WTC11 (cell line): ENCODE measurements at regions not wholly inside any gene's neighbourhood (a gene's known extent, or its start where the extent isn't known, plus 50 kb on each side); places are given as distances from the start of the nearest gene placed in this dataset.

Experiments used
- ATF1 ChIP-seq: sonication (generic); formaldehyde crosslinking; IDR thresholded peaks from 2 replicates; pipeline ENCODE4 v1.8.1; 2023; ENCODE audit warnings: mild to moderate bottlenecking, moderate library complexity, missing genetic modification reagents
- CREB1 ChIP-seq: sonication (generic); formaldehyde crosslinking; IDR thresholded peaks from 2 replicates; pipeline ENCODE4 v1.8.0; 2023; ENCODE audit warnings: mild to moderate bottlenecking, missing genetic modification reagents
- E2F4 ChIP-seq: sonication (generic); formaldehyde crosslinking; IDR thresholded peaks from 2 replicates; pipeline ENCODE4 v1.8.1; 2022; ENCODE audit warnings: low read depth, mild to moderate bottlenecking, moderate library complexity, missing genetic modification reagents, borderline replicate concordance
- FOXK1 ChIP-seq: sonication (generic); formaldehyde crosslinking; IDR thresholded peaks from 2 replicates; pipeline ENCODE4 v1.8.0; 2022; ENCODE audit warnings: mild to moderate bottlenecking, moderate library complexity, missing genetic modification reagents
- IRF1 ChIP-seq: sonication (generic); formaldehyde crosslinking; IDR thresholded peaks from 2 replicates; pipeline ENCODE4 v1.8.0; 2023; ENCODE audit warnings: missing genetic modification reagents
- MLX ChIP-seq: sonication (generic); formaldehyde crosslinking; IDR thresholded peaks from 2 replicates; pipeline ENCODE4 v1.8.1; 2023; ENCODE audit warnings: mild to moderate bottlenecking, missing genetic modification reagents, moderate library complexity
- NR3C1 ChIP-seq: sonication (generic); formaldehyde crosslinking; conservative IDR thresholded peaks from 2 replicates; pipeline ENCODE4 v1.8.1; 2023; ENCODE audit warnings: low read depth, mild to moderate bottlenecking, missing genetic modification reagents
- OVOL2 ChIP-seq: fragments of 250-450 bp; sonication (Bioruptor Pico); IDR thresholded peaks from 2 replicates; pipeline ENCODE4 v1.9.0; 2021; ENCODE audit warnings: mild to moderate bottlenecking, borderline replicate concordance
- TEAD1 ChIP-seq: sonication (generic); formaldehyde crosslinking; IDR thresholded peaks from 2 replicates; pipeline ENCODE4 v1.8.0; 2022; ENCODE audit warnings: mild to moderate bottlenecking, missing genetic modification reagents
- ZNF423 ChIP-seq: fragments of 250-450 bp; sonication (Bioruptor Pico); IDR thresholded peaks from 2 replicates; pipeline ENCODE4 v2.1.2; 2022; ENCODE audit warnings: mild to moderate bottlenecking, moderate library complexity
- TF ChIP-seq, protein P1 (sequence below): fragments of 200-600 bp; IDR thresholded peaks from 2 replicates; pipeline ENCODE4 v1.8.0; 2022; ENCODE audit warnings: antibody characterized with exemption
- TF ChIP-seq, protein P2 (sequence below): sonication (generic); formaldehyde crosslinking; IDR thresholded peaks from 2 replicates; pipeline ENCODE4 v1.8.1; 2023; ENCODE audit warnings: mild to moderate bottlenecking, missing genetic modification reagents, moderate library complexity
- TF ChIP-seq, protein P3 (sequence below): sonication (generic); formaldehyde crosslinking; IDR thresholded peaks from 2 replicates; pipeline ENCODE4 v1.8.0; 2022; ENCODE audit warnings: missing genetic modification reagents

GRCh38 chr5:23930985-23931384, 423.6 kb downstream of the PRDM9 start:
- TF ChIP-seq OVOL2, result no peak
- TF ChIP-seq, protein P1, sequence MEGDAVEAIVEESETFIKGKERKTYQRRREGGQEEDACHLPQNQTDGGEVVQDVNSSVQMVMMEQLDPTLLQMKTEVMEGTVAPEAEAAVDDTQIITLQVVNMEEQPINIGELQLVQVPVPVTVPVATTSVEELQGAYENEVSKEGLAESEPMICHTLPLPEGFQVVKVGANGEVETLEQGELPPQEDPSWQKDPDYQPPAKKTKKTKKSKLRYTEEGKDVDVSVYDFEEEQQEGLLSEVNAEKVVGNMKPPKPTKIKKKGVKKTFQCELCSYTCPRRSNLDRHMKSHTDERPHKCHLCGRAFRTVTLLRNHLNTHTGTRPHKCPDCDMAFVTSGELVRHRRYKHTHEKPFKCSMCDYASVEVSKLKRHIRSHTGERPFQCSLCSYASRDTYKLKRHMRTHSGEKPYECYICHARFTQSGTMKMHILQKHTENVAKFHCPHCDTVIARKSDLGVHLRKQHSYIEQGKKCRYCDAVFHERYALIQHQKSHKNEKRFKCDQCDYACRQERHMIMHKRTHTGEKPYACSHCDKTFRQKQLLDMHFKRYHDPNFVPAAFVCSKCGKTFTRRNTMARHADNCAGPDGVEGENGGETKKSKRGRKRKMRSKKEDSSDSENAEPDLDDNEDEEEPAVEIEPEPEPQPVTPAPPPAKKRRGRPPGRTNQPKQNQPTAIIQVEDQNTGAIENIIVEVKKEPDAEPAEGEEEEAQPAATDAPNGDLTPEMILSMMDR, result no peak
- TF ChIP-seq, protein P2, sequence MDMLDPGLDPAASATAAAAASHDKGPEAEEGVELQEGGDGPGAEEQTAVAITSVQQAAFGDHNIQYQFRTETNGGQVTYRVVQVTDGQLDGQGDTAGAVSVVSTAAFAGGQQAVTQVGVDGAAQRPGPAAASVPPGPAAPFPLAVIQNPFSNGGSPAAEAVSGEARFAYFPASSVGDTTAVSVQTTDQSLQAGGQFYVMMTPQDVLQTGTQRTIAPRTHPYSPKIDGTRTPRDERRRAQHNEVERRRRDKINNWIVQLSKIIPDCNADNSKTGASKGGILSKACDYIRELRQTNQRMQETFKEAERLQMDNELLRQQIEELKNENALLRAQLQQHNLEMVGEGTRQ (CRISPR knock-in tag), result no peak
- TF ChIP-seq E2F4 (CRISPR knock-in tag), result no peak
- no peak for TF ChIP-seq TEAD1 (CRISPR knock-in tag)
- no peak for TF ChIP-seq MLX (CRISPR knock-in tag)
- no peak for TF ChIP-seq ATF1
- no peak for TF ChIP-seq ZNF423 (CRISPR knock-in tag)
- TF ChIP-seq IRF1 (CRISPR knock-in tag), result no peak
- TF ChIP-seq, protein P3, sequence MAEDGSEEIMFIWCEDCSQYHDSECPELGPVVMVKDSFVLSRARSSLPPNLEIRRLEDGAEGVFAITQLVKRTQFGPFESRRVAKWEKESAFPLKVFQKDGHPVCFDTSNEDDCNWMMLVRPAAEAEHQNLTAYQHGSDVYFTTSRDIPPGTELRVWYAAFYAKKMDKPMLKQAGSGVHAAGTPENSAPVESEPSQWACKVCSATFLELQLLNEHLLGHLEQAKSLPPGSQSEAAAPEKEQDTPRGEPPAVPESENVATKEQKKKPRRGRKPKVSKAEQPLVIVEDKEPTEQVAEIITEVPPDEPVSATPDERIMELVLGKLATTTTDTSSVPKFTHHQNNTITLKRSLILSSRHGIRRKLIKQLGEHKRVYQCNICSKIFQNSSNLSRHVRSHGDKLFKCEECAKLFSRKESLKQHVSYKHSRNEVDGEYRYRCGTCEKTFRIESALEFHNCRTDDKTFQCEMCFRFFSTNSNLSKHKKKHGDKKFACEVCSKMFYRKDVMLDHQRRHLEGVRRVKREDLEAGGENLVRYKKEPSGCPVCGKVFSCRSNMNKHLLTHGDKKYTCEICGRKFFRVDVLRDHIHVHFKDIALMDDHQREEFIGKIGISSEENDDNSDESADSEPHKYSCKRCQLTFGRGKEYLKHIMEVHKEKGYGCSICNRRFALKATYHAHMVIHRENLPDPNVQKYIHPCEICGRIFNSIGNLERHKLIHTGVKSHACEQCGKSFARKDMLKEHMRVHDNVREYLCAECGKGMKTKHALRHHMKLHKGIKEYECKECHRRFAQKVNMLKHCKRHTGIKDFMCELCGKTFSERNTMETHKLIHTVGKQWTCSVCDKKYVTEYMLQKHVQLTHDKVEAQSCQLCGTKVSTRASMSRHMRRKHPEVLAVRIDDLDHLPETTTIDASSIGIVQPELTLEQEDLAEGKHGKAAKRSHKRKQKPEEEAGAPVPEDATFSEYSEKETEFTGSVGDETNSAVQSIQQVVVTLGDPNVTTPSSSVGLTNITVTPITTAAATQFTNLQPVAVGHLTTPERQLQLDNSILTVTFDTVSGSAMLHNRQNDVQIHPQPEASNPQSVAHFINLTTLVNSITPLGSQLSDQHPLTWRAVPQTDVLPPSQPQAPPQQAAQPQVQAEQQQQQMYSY, result no peak
- no peak for TF ChIP-seq CREB1 (CRISPR knock-in tag)
- TF ChIP-seq FOXK1, result no peak
- no peak for TF ChIP-seq NR3C1
